ENCODE measurements at regions not wholly inside any gene's neighbourhood (a gene's known extent, or its start where the extent isn't known, plus 50 kb on each side); places are given as distances from the start of the nearest gene placed in this dataset.

DNA sequence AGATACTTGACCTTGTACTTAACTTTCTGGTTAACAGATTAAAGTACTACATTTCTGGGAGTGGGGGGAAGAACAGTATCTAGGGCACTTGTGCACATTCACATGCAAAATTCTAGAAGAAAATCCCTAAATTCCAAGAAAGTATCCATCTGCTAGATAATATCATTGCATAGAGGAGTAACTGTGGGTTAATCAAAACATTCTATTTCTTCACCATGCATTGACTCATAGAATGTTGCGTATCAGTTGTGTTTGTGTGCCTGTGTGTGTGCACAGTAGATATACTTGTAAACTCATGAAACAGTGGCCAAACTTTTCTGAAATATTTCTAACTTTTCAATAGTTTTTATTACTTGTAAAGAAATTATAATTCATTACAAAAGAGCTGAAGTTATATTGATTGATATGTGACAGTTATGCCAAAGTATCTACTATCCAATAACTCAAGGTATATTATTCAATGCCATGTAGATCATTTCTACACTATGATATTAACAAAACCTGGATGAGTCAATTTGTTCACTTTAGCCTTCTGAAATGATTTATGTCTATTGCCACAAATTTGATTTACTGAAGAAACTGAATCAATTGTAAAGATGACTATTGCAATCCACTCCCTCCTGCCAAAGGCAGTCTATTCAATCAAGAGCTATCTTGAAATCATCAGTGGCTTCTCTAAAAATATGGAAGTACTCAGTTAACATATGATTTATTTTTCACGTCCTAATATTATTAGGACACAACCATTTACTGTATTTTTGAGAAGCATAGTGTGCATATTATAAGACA is 756.7 kb upstream of the ARGLU1 start:
- no peaks in the 10 kb centered on the region for H3K36me3 ChIP-seq (ENCODE audit: insufficient read depth, low read length)
- H3K4me2 ChIP-seq (ENCODE audit: low read length): no peak overlapping the region
- DNase-seq (ENCODE audit: low read depth) (no peak), FAIRE-seq (no peak)
- no peak overlapping the region for H3K4me3 ChIP-seq (ENCODE audit: insufficient read depth, low read depth, low read length)
- H3K4me1 ChIP-seq (ENCODE audit: insufficient read depth, low read length): no peaks in the 10 kb centered on the region
- H3K27me3 Mint-ChIP-seq (ENCODE audit: low read depth, unreplicated experiment): no peaks in the 10 kb centered on the region
- peaks cover 1% of the 10 kb centered on the region for H3K4me1 Mint-ChIP-seq (ENCODE audit: low read depth, unreplicated experiment)
- H3K79me2 ChIP-seq (ENCODE audit: insufficient read depth, low read length): no peaks in the 10 kb centered on the region
- no peak overlapping the region for H3K27ac Mint-ChIP-seq (ENCODE audit: unreplicated experiment)
- H3K4me3 Mint-ChIP-seq (ENCODE audit: unreplicated experiment): no peak overlapping the region
- no peak overlapping the region for H2AFZ ChIP-seq (ENCODE audit: low read depth, low read length)
- TF ChIP-seq, protein P1, sequence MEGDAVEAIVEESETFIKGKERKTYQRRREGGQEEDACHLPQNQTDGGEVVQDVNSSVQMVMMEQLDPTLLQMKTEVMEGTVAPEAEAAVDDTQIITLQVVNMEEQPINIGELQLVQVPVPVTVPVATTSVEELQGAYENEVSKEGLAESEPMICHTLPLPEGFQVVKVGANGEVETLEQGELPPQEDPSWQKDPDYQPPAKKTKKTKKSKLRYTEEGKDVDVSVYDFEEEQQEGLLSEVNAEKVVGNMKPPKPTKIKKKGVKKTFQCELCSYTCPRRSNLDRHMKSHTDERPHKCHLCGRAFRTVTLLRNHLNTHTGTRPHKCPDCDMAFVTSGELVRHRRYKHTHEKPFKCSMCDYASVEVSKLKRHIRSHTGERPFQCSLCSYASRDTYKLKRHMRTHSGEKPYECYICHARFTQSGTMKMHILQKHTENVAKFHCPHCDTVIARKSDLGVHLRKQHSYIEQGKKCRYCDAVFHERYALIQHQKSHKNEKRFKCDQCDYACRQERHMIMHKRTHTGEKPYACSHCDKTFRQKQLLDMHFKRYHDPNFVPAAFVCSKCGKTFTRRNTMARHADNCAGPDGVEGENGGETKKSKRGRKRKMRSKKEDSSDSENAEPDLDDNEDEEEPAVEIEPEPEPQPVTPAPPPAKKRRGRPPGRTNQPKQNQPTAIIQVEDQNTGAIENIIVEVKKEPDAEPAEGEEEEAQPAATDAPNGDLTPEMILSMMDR (IDR thresholded peaks at IDR 0.05; ENCODE audit: insufficient read depth, low read depth, low read length): no peak
- TF ChIP-seq EZH2 (IDR thresholded peaks at IDR 0.05; ENCODE audit: insufficient read depth, low read length): no peak
- H3K27me3 ChIP-seq (ENCODE audit: insufficient read depth, low read length): no peaks in the 10 kb centered on the region
- H3K36me3 Mint-ChIP-seq (ENCODE audit: low read depth, unreplicated experiment): no peaks in the 10 kb centered on the region
- H3K9ac ChIP-seq (ENCODE audit: low read length): no peak overlapping the region
- H3K9me3 ChIP-seq (ENCODE audit: insufficient read depth, low read depth, low read length): no peaks in the 10 kb centered on the region
- H3K27ac ChIP-seq (ENCODE audit: low read depth, low read length): no peak overlapping the region
- no peaks in the 10 kb centered on the region for H3K9me3 Mint-ChIP-seq (ENCODE audit: unreplicated experiment)
- no peaks in the 10 kb centered on the region for H4K20me1 ChIP-seq (ENCODE audit: insufficient read depth, low read length)

DNA sequence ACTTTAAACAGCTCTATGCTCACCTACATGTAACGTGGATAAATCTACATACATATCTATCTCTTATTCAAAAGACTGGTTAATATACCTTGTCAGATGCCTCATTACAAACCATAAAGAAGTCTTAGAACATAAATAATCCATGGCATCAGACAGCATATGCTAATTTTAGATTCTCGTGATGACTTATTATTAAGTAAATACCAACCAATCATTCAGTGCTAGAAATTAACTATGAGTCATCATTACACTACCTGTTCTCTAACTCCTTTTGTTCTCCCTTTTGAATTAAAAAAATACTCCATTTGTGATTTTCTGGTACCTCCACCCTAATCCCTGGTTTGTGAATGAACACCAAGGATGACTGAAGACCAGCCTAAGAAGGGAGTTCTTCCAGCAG is 754.3 kb upstream of the ARGLU1 start:
- Mint-ChIP-seq H3K4me3 (ENCODE audit: unreplicated experiment) (no peak overlapping the region), H3K4me1 (ENCODE audit: low read depth, unreplicated experiment) (no peaks in the 10 kb centered on the region), H3K27me3 (ENCODE audit: low read depth, unreplicated experiment) (no peaks in the 10 kb centered on the region), H3K36me3 (ENCODE audit: low read depth, unreplicated experiment) (no peaks in the 10 kb centered on the region), H3K9me3 (ENCODE audit: unreplicated experiment) (no peaks in the 10 kb centered on the region), H3K27ac (ENCODE audit: unreplicated experiment) (no peak overlapping the region)
- no peaks in the 10 kb centered on the region for H4K20me1 ChIP-seq (ENCODE audit: insufficient read depth, low read length)
- no peak overlapping the region for H3K4me2 ChIP-seq (ENCODE audit: low read length)
- no peak overlapping the region for H3K27ac ChIP-seq (ENCODE audit: low read depth, low read length)
- H2AFZ ChIP-seq (ENCODE audit: low read depth, low read length): no peak overlapping the region
- FAIRE-seq: no peak
- H3K79me2 ChIP-seq (ENCODE audit: insufficient read depth, low read length): no peaks in the 10 kb centered on the region
- no peaks in the 10 kb centered on the region for H3K4me1 ChIP-seq (ENCODE audit: insufficient read depth, low read length)
- no peak overlapping the region for H3K4me3 ChIP-seq (ENCODE audit: insufficient read depth, low read depth, low read length)
- TF ChIP-seq, protein P1 (IDR thresholded peaks at IDR 0.05; ENCODE audit: insufficient read depth, low read depth, low read length): no peak
- no peak for TF ChIP-seq EZH2 (IDR thresholded peaks at IDR 0.05; ENCODE audit: insufficient read depth, low read length)
- no peak for DNase-seq (ENCODE audit: low read depth)
- H3K9me3 ChIP-seq (ENCODE audit: insufficient read depth, low read depth, low read length): no peaks in the 10 kb centered on the region
- no peak overlapping the region for H3K9ac ChIP-seq (ENCODE audit: low read length)
- H3K27me3 ChIP-seq (ENCODE audit: insufficient read depth, low read length): no peaks in the 10 kb centered on the region
- no peaks in the 10 kb centered on the region for H3K36me3 ChIP-seq (ENCODE audit: insufficient read depth, low read length)

DNA sequence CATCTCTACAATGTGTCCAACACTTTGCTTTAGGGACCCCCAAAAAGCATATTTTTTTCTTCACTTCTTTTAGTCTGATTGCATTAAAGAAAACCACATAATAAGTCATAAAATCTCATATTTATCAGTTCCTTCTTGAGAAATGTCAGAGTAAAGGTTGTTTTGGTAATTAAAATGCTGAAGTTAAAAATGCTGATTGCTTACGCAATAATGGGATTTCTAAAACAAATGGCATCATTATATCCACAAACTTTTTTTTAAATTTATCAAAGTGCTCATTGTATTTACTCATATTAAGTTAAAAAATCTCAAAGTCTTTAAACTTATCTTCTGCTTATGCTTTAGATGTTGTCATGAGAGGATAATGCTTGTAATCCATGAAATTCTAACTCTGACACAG is 737.2 kb upstream of the ARGLU1 start:
- TF ChIP-seq, protein P1 (IDR thresholded peaks at IDR 0.05; ENCODE audit: insufficient read depth, low read depth, low read length): no peak
- TF ChIP-seq EZH2 (IDR thresholded peaks at IDR 0.05; ENCODE audit: insufficient read depth, low read length): no peak
- Histone ChIP-seq H3K27ac (ENCODE audit: low read depth, low read length) (no peak overlapping the region), H3K36me3 (ENCODE audit: insufficient read depth, low read length) (no peaks in the 10 kb centered on the region), H3K4me2 (ENCODE audit: low read length) (no peak overlapping the region), H3K79me2 (ENCODE audit: insufficient read depth, low read length) (no peaks in the 10 kb centered on the region), H3K4me3 (ENCODE audit: insufficient read depth, low read depth, low read length) (no peak overlapping the region), H3K9ac (ENCODE audit: low read length) (no peak overlapping the region), H3K4me1 (ENCODE audit: insufficient read depth, low read length) (no peaks in the 10 kb centered on the region), H2AFZ (ENCODE audit: low read depth, low read length) (no peak overlapping the region), H4K20me1 (ENCODE audit: insufficient read depth, low read length) (no peaks in the 10 kb centered on the region), H3K9me3 (ENCODE audit: insufficient read depth, low read depth, low read length) (no peaks in the 10 kb centered on the region), H3K27me3 (ENCODE audit: insufficient read depth, low read length) (no peaks in the 10 kb centered on the region)
- Mint-ChIP-seq H3K27ac (ENCODE audit: unreplicated experiment) (no peak overlapping the region), H3K4me3 (ENCODE audit: unreplicated experiment) (no peak overlapping the region), H3K27me3 (ENCODE audit: low read depth, unreplicated experiment) (no peaks in the 10 kb centered on the region), H3K4me1 (ENCODE audit: low read depth, unreplicated experiment) (no peaks in the 10 kb centered on the region), H3K9me3 (ENCODE audit: unreplicated experiment) (no peaks in the 10 kb centered on the region), H3K36me3 (ENCODE audit: low read depth, unreplicated experiment) (no peaks in the 10 kb centered on the region)
- no peak for FAIRE-seq
- no peak for DNase-seq (ENCODE audit: low read depth)

Data from astrocyte (in vitro differentiated cells and primary cell).